CD4-positive, alpha-beta T cell treated with Interleukin-6 for 4 hours (primary cell): ENCODE measurements at regions not wholly inside any gene's neighbourhood (a gene's known extent, or its start where the extent isn't known, plus 50 kb on each side); places are given as distances from the start of the nearest gene placed in this dataset.
"Not testable (repeated sequence)": the region's sequence is repeated elsewhere in the genome, so short reads cannot be mapped to it uniquely, and the experiment has no call there.

Experiments used
- DNase-seq: peaks from one replicate; pipeline ENCODE4 v3.0.0-alpha.2; 2020; ENCODE audit warnings: mixed read lengths

DNA sequence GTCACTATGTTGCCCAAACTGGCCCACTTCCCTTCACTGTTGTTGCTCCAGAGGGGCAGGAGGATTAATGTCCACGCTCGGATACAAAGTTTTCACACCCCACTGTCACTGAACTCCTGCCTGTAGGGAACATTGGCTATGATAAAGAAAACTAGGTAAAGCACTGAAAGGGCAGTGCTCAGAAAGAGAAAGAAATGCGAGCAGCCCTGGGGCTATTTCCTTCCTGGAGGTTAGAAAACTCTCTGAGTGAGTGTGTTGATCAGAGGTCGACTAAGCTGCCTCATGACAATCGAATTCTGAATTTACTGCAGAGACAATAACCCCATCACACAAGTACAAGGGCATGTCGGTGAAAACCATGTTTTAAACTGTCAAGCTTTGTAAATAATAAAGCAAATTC, 227.2 kb upstream of the PITRM1 start:
- DNase-seq = no peak

DNA sequence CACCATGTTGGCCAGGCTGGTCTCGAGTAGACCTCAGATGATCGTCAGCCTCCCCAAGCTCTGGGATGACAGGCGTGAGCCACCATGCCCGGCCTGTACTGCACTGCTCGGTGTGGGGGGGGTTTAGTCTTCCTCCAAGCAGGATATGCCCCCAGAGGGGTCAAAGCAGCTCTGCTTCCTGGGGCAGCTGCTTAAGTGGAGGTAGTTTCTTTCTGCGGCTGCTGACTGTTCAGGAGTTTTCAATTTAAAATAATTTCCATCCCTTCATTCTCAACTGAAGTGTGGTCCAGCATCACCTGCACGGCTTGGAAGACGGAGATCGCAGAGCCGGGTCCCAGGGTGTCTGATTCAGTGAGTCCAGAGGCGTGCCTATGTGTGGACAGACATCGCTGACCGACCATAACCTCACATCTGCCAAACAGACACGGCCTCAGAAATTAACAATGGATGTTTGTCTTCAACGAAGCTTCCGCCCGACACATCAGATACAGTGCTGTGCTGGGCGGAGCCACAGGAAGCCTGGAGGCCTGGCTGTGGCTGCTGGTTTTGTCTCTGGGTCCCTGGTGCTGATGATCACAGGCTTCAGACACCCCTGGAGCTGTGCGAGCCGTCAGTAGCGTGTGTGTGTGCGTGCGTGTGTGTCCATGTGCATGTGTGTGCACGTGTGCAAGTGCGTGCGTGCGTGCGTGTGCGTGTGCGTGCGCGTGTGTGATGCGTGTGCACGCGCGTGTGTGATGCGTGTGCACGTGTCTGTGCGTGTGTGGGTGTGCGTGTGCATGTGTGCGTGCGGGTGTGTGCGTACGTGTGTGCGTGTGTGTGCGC, 226.5 kb upstream of the PITRM1 start:
- DNase-seq = no peak

- no peak for DNase-seq
Observed at GRCh38 chr10:3397846-3398245, 225.3 kb upstream of the PITRM1 start.

- DNase-seq = no peak
Observed at GRCh38 chr10:3397231-3397630, 224.6 kb upstream of the PITRM1 start.

DNA sequence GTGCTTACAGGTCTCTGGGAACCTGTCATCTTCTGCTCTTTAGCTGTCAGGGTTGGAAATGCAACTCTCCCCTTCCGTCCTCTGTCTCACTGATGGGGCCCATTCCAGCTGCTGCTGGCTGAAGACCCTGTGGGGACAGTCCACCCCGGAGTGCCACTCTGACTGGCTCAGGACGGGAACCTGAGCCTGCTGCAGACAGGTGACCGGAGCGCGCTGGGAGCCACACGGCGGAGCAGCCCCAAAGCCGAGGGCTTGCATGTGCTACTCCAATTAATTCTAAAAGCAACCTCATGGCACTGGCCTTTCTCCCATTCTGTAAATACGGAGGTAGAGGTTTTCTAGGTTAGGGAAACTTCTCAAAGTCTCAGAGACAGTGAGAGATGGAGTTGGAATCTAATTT, 223.5 kb upstream of the PITRM1 start:
- DNase-seq = no peak

GRCh38 chr10:3395458-3395861, 222.9 kb upstream of the PITRM1 start:
- no peak for DNase-seq

- no peak for DNase-seq
Observed at GRCh38 chr10:3395041-3395440, 222.5 kb upstream of the PITRM1 start.

GRCh38 chr10:3393958-3394357, 221.4 kb upstream of the PITRM1 start:
- no peak for DNase-seq

DNA sequence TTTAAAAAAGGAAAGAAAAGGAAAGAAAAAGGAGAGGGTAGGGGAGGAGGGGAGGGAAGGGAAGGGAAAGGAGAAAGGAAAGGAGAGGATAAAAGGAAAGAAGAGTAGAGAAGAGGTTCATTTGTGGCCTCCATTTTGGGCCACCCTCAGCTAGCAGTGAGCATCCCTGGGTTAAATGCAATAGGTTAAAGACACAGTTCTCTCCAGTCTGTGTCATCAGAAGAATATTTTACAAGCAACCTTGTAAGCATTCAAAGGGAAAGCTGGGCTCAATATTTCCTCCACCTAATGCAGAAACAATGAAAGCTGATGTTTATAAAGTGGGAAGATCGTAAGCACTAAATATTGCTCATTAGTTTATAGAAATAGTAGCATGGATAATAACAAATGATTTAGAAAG, 219.1 kb upstream of the PITRM1 start:
- DNase-seq = no peak

- DNase-seq = no peak
Observed at GRCh38 chr10:3389130-3389529, 216.5 kb upstream of the PITRM1 start.

DNA sequence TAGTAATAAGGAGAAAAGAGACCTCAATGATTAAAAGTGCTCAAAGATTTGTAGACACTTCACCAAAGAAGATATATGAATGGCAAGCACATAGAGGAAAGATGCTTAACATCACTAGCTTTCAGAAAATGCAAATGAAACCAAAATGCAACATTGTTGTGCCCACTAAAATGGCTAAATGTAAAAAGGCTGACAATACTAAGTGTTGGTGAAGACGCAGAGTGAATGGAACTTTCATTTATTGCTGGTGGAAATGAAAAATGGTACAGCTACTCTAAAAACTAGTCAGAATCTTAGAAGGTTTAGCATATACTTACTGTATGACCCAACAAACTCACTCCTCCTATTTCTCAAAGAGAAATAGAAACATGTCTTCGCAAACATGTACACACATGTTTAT, 212.9 kb upstream of the PITRM1 start:
- DNase-seq = no peak

DNA sequence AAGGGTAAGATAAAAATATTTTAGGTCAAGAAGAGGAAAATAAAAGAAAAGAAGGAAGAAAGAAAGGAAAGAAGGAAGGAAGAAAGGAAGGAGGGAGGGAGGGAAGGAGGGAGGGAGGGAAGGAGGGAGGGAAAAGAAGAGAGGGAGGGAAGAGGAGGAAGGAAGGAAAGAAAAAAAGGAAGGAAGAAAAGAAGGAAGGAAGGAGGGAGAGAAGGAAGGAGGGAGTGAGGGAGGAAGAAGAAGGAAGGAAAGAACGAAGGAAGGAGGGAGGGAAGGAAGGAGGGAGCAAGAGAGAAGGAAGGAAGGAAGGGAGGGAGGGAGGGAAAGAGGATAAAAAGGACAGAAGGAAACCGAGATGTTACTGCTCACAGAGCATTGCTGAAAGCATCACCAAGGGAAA, 209.5 kb upstream of the PITRM1 start:
- DNase-seq = no peak

DNA sequence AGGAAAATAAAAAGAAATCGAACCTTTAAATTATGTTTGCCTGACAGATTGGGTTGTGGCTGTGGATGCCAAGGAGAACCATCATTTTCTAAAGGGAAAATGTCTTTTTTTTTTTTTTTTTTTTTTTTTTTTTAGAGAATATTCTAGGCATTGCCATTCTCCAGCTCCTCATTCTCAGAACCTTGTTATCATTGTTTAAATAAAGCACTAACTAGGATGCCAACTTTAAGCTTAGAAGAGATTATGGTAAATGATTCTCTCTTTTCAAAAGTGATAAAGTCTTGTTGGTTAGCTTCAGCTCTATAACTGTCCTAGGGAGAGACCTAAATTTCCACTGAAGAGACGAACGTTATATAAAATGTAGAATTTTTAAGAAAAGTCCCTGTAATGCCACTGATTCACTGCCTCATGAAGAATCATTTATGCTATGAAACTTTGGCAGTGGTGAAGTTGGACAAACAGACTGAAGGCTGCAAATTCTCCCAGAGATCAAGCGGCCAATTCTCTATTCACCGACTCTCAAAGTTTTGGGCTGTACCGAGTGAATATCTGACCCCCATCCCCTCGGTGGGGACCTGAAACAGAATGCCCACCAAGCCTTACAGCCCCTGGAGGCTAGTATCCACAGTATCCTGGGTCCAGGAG, 207.9 kb upstream of the PITRM1 start:
- DNase-seq = no peak

- DNase-seq = no peak
Observed at GRCh38 chr10:3376631-3377030, 204.0 kb upstream of the PITRM1 start.

- no peak for DNase-seq
Observed at GRCh38 chr10:3375505-3375904, 202.9 kb upstream of the PITRM1 start.

- DNase-seq = no peak
Observed at GRCh38 chr10:3374914-3375313, 202.3 kb upstream of the PITRM1 start.

DNA sequence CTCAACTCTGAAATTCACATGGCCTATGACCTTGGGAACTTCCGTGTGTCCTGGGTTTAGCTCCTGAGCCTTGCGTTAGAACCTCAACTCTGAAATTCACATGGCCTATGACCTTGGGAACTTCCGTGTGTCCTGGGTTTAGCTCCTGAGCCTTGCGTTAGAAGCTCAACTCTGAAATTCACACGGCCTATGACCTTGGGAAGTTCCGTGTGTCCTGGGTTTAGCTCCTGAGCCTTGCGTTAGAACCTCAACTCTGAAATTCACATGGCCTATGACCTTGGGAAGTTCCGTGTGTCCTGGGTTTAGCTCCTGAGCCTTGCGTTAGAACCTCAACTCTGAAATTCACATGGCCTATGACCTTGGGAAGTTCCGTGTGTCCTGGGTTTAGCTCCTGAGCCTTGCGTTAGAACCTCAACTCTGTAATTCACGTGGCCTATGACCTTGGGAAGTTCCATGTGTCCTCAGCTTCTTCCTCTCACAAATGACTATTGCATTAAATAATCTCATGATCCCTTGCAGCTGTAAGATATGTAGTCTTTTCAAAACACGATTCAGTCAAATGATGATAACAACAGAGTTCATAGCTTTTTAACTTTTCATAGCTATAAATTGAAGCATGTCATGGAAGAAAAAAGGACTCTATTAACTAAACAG, 200.9 kb upstream of the PITRM1 start:
- not testable (repeated sequence) for DNase-seq

GRCh38 chr10:3372281-3372680, 199.7 kb upstream of the PITRM1 start:
- no peak for DNase-seq

- DNase-seq = not testable (repeated sequence)
Observed at GRCh38 chr10:3371624-3372023, 199.0 kb upstream of the PITRM1 start.

DNA sequence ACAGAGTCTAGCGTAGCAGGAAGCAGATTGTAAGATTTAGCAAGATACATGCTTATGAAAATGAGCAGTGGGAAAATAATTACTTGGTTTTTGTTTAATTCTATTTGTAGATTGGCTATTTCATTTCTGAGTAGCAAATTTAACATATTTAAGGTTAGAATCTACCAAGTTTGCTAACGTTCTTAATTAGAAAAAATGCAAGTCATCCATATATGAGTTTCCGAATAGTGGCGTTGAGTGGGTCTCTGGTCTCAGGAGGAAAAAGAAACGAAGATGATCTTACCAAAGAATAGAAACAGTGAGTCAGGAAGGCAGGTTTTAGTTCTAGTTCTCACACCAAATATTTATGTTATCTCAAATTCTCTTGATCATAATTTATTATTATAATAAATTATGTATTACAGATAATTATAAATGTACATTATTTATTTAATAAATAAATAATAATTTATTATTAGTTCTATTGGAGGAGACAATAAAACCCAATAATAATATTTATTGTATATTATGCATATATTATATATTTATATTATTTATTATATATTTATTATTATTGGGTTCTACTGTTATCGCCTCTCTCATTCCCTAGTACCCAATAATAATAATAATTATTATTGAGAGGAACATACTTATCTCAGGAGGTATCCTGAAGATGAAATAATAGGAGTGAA, 194.3 kb upstream of the PITRM1 start:
- DNase-seq = no peak

GRCh38 chr10:3366043-3366442, 193.5 kb upstream of the PITRM1 start:
- no peak for DNase-seq

GRCh38 chr10:3365630-3366029, 193.0 kb upstream of the PITRM1 start:
- no peak for DNase-seq

DNA sequence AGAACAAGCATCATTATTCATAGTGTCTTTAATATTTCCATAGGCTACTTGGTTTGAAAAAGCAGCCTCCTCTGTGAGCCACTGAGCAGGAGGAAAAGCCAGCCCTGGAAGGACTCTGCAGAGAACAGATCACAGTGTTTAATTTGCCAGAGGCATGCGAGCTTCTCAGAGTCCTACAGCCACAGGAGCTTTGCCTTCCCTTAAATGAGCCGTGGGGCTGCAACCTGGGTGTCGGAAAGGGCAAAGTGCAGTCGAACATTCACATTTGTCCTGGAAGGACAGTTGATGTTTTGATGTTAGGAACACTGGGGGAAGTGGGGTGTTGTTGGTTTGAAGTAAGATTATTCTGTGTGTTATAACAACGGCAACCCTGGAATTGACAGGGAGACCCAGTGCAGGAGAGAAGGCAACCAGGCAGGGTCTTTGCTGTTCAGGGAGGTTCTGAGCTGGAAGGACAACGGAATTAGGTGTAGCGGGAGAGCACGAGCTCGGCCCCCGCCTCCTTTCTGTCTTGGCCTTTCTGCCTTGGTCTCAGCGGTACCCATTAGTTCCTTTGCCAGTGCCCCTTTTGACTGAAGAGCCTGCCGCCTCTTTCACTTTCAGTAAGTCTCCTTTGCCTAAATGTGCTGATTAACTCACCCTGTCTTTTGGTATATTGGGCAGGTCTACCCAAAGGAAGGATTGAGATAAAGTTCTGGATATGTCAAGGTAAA, 192.3 kb upstream of the PITRM1 start:
- DNase-seq = no peak
